NCI-H1417 (cell line): ENCODE measurements at regions not wholly inside any gene's neighbourhood (a gene's known extent, or its start where the extent isn't known, plus 50 kb on each side); places are given as distances from the start of the nearest gene placed in this dataset.

ENCODE experiments used
- DNase-seq, 3 experiments: peaks; one replicate each; lab custom pipeline; 2025; lab: John Stamatoyannopoulos, UW

DNA sequence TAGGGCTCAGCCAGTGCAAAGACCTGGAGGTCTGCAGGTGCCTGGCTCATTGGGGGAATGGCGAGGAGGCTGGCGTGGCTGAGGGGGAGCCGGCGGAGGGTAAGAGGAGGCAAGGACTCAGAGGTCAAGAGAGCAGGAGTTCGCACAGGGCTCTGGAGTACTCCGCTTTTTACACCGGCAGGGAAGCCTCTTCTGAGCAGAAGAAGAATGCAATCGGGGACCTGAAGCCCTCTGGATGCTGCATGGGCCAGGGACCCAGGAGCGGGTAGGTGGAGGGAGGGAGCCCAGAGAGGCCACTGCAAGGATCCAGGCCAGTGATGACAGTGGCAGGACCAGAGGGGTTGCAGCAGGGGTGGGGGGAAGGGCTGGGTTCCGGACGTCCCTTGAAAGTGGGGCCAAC, 70.4 kb upstream of the TAMM41 start:
- DNase-seq, result no peak

DNA sequence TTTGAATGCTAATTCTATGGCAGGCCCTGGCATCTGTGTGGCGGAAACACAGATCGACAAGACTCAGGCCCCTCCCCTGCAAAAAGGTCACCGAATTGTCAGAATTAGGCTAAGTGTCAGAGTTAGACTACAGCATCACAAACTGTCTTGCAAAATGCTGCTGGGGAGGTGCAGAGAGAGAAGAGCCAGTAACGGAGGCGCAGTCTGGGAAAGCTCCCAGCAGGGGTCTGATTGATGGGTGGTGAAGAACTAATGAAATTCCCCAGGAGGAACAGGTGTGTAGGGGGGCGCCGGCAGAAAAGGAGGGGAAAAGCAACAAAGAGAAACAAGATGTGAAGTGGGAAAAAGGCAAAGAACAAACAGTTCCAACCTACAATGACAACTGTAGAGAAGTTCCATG, 72.7 kb upstream of the TAMM41 start:
- peak in 2 of 3 experiments; percentile 7 to 55 for DNase-seq

DNA sequence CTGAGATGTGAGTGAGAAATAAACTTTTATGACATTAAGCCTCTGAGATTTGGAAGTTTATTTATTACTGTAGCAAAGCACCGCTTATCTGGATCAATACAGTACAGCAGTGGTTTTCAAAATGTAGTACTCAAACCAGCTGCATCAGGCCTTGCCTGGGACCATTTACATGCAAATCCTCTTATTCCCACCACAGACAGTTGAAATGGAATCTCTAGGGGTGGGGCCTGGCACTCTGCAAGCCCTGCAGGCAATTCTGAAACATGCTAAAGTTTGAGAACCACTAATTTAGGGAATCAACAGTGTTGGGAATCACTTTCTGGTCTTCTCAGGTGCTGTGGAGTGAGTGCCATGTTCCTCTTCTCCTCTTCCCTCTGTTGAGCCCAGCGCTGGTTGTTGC, 77.8 kb upstream of the TAMM41 start:
- DNase-seq, result no peak

DNA sequence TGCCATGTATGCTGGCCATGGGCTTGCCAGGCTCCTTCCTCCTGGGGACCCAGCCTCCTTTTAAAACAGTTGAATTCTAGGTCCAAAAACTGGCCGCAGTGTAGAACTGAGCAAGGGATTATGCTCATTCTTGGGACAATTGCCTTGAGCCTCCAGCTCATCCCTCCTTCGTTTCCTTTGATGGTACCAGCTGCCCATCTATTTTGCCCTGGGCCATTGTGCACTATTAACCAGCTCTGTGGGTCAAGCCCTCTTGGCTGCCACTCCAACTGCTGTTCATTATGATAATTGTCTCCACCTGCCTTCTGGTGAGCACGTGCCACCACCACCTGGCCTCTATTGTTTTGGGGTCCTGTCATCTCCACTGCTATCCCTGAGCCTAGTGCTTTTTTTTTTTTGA, 75.8 kb upstream of the SYN2 start:
- peak; percentile 7 to 68 (median 11) for DNase-seq

DNA sequence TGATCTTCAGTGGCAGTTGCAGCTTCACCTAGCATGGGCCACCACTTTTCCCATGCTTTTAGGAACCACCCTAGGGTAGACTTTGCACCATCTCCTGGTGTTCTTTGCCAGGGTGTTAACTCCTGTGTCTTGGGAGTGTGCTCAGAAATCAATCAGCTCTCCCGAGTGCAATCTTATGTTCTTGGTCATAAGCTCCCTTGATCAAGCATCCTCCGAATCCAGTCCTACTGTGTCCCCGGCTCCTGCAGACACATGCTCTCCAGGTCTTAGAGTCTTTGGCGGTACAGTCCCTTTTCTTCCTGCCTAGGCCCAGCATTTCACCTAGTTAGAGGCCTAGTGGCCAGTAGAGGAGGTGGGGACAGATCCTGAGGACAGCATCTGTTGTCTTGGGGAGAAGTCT, 74.7 kb upstream of the SYN2 start:
- DNase-seq, result no peak

DNA sequence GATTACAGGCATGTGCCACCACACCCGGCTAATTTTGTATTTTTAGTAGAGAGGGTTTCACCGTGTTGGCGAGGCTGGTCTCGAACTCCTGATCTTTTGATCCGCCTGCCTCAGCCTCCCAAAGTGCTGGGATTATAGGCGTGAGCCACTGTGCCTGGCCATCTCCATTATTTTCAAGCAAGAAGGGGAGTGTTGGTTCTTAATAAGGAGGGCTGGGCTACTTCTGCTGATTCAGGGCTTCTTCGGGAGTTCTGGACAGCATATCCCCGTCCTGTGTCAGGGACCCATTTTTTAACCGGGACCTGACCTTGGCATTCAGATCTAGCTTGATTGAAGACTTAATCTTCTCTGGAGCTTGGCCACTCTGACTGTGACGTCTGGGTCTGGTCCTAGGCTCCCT, 74.1 kb upstream of the SYN2 start:
- no peak for DNase-seq

DNA sequence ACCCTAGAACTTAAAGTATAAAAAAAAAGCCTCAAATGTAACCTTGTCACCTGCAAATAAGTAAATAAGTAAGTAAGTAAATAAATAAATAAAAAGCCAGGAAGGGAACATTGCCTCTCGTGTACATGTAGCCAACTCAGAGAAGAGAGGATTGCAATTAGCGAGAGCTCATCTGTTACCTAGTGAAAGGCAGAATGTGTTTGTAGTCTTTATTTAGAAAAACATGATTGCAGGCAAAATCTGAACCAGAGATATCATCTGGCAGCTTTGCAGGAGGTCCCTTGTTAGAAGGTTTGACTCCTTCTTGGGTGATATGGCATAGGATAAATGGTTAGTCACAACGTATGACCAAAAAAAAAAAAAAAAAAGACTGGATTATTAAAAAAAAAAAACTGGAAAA, 71.6 kb upstream of the SYN2 start:
- DNase-seq, result no peak

DNA sequence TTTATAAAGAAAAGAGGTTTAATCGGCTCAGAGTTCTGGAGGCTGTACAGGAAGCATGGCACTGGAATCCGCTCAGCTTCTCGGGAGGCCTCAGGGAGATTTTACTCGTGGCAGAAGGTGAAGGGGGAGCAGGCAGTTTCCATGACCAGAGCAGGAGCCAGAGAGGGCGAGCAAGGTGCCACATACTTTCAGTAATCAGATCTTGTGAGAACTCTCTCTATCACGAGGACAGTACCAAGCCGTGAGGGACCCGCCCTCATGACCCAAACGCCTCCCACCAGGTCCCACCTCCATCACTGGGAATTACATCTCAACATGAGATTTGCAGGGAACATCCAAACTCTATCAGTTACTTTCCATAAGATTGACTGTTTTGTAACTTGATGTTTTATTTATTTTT, 70.7 kb upstream of the SYN2 start:
- DNase-seq, result no peak

- peak in 2 of 3 experiments; percentile 3 to 43 for DNase-seq
These were observed 60.0 kb upstream of the SYN2 start for GRCh38 chr3:11944052-11944673.

DNA sequence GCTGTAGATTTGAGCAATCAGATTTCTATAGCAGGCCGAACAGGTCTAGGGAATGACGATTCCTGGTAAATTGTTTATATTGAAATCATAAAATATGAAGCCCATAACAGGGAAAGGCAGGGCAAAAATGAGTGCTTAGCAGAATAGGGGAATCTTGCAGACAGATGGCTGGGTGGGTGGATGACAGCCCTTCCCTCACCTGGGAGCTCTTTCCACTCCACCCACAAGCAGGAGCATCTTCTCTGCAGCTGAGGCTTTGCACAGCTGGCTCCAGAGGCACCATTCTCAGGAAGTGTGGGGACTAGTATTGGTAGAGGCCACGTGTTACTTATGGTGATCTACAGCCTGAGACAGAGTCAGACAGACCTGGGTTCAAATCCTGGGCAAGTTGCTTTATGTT, 55.9 kb upstream of the SYN2 start:
- DNase-seq, result no peak

DNA sequence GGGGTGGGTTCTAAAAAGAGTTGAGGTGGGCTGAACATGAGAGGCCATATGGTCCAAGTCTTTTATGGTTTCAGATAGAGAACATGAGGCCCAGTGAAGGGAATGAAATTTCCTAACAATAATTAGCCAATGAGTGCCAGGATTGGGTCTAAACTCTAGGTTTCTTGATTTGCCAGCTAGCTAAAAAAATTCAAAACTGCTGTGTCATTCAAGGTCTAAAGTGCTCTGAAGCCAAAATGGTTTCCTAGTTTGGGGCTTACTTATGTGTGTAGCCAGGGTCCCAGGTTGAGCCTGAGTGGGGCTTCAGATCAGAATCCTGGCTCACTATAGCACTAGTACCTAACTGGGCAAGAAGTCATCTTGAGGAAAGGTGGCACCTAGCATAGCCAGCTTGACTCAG, 55.3 kb upstream of the SYN2 start:
- no peak for DNase-seq

- DNase-seq, result no peak
These were observed 54.8 kb upstream of the SYN2 start for GRCh38 chr3:11949351-11949750.

GRCh38 chr3:11950576-11950975, 53.6 kb upstream of the SYN2 start:
- no peak for DNase-seq

DNA sequence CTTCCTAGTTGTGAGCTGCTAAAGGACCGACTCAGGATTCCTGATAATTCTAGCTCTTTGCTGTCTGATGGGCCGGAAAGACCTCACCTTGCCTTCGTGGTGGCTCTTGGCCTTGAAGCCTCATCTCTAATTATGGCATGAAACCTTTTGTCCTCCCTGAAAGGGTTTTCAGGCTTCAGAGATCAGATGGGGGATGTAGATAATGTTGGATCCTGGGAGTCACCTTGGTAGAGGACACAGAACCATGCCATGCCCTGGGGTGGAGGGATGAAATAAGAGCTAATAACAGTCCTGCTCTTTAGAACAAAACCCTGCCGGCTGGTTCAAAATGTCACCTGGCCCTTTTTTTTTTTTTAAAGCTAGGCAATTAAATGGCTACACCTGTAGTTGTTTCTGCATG, 50.8 kb upstream of the SYN2 start:
- peak in 2 of 3 experiments; percentile 41 to 75 for DNase-seq

GRCh38 chr3:11953778-11954177, 50.4 kb upstream of the SYN2 start:
- DNase-seq, result no peak

- DNase-seq, result peak in 2 of 3 experiments; percentile 35 to 45
These were observed 49.8 kb upstream of the SYN2 start for GRCh38 chr3:11954312-11954934.
